Breast epithelium (tissue), 3 donors: ENCODE measurements at regions not wholly inside any gene's neighbourhood (a gene's known extent, or its start where the extent isn't known, plus 50 kb on each side); places are given as distances from the start of the nearest gene placed in this dataset.

ENCODE experiments used
- CTCF ChIP-seq, 3 donors: fragments of 450-650 bp; IDR thresholded peaks; one replicate each; pipeline ENCODE4 v1.5.1; 2016 to 2017; ENCODE audit warnings: antibody characterized with exemption in 3 of 3, mild to moderate bottlenecking in 3 of 3, moderate library complexity in 3 of 3
- POLR2AphosphoS5 ChIP-seq, 3 donors: sonication (generic); formaldehyde crosslinking; IDR thresholded peaks; one replicate each; pipeline ENCODE4 v1.6.1; 2017; ENCODE audit warnings: antibody characterized with exemption in 3 of 3

- no peak for TF ChIP-seq CTCF (IDR thresholded peaks at IDR 0.05)
- TF ChIP-seq POLR2AphosphoS5 (IDR thresholded peaks at IDR 0.05), result no peak
Observed at GRCh38 chr14:51447411-51447810, 204.3 kb upstream of the FRMD6 start.
